GM23338 (cell line): ENCODE measurements at regions not wholly inside any gene's neighbourhood (a gene's known extent, or its start where the extent isn't known, plus 50 kb on each side); places are given as distances from the start of the nearest gene placed in this dataset.

ENCODE experiments used
- EZH2 ChIP-seq: fragments of 200-600 bp; sonication (generic); IDR thresholded peaks from one replicate; pipeline ENCODE4 v1.8.0; 2017; ENCODE audit warnings: antibody characterized with exemption, mild to moderate bottlenecking, low read depth; ENCODE audit not compliant: unreplicated experiment
- EZH2phosphoT487 ChIP-seq: fragments of 200-600 bp; sonication (generic); IDR thresholded peaks from one replicate; pipeline ENCODE4 v1.8.1; 2018; ENCODE audit warnings: antibody characterized with exemption; ENCODE audit not compliant: unreplicated experiment
- JUNB ChIP-seq: IDR thresholded peaks from one replicate; pipeline ENCODE4 v1.6.1; 2016; ENCODE audit warnings: antibody characterized with exemption; ENCODE audit not compliant: unreplicated experiment
- REST ChIP-seq: IDR thresholded peaks from one replicate; pipeline ENCODE4 v1.6.1; 2018; ENCODE audit warnings: antibody characterized with exemption; ENCODE audit not compliant: unreplicated experiment
- TF ChIP-seq, protein P1 (sequence below), 2 experiments: fragments of 200-600 bp in 1 of 2; sonication (generic) in 1 of 2; conservative IDR thresholded peaks; 2 replicates each; pipeline versions ENCODE4 v1.5.1 to v1.6.1; 2016 to 2017; ENCODE audit warnings: antibody characterized with exemption in 2 of 2, low read depth in 2 of 2, mild to moderate bottlenecking in 2 of 2, moderate library complexity in 1 of 2

DNA sequence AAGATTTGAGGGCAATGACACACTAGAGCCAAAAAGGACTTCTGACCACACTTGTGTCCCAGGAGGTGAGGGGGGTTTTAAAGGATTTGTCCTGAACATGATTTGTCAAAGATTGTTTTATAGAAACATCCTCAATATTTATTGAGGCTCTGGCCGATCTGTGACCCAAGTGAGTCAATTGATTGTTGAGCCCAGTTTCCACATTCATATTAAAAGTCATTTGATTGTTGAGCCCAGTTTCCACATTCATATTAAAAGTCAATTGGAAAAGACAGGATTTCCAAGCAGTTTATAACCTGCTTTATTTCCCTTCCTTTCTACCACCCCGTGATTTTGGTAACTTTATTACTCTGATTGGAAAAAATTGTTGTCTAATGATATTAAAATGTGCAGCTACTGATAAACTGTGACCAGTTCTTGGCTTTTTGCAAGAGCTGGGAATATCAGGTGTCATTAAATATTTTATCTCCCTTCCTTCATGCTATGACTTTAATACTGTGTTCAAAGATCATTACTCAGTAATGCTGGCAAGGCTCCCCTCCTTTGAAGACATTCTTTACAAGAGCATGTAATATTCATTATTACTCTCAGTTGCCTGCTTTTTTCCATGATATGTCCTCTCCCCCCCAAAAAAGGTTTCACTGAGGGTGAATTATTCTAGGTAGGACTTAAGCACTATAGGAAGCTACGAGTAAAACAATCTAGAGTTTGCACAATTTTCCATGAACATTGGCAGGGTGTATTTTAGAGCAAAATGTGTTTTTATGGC lies 75.3 kb downstream of the HRH4 start:
- TF ChIP-seq, protein P1, sequence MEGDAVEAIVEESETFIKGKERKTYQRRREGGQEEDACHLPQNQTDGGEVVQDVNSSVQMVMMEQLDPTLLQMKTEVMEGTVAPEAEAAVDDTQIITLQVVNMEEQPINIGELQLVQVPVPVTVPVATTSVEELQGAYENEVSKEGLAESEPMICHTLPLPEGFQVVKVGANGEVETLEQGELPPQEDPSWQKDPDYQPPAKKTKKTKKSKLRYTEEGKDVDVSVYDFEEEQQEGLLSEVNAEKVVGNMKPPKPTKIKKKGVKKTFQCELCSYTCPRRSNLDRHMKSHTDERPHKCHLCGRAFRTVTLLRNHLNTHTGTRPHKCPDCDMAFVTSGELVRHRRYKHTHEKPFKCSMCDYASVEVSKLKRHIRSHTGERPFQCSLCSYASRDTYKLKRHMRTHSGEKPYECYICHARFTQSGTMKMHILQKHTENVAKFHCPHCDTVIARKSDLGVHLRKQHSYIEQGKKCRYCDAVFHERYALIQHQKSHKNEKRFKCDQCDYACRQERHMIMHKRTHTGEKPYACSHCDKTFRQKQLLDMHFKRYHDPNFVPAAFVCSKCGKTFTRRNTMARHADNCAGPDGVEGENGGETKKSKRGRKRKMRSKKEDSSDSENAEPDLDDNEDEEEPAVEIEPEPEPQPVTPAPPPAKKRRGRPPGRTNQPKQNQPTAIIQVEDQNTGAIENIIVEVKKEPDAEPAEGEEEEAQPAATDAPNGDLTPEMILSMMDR (conservative IDR thresholded peaks at IDR 0.05; ENCODE audit: low read depth in 2 of 2) = no peak
- TF ChIP-seq EZH2phosphoT487 (no peak), JUNB (no peak), REST (no peak), EZH2 (no peak)
